ENCODE measurements at regions not wholly inside any gene's neighbourhood (a gene's known extent, or its start where the extent isn't known, plus 50 kb on each side); places are given as distances from the start of the nearest gene placed in this dataset.

GRCh38 chr14:37936971-37937370 lies 270.7 kb upstream of the SSTR1 start:
- H3K36me3 Mint-ChIP-seq (ENCODE audit: low read depth): no peaks in the 10 kb centered on the region
- WGBS, 2 experiments (ENCODE audit: insufficient coverage in 1 of 2, insufficient read length in 1 of 2): 83 to 91% methylated on average over 1 to 2 of the region's 2 CpGs
- Histone ChIP-seq H3K36me3 (ENCODE audit: control insufficient read depth, insufficient read depth, low read length) (no peaks in the 10 kb centered on the region), H3K4me3 (ENCODE audit: low read length) (no peak overlapping the region), H3K9me3 (ENCODE audit: control insufficient read depth, low read length) (no peaks in the 10 kb centered on the region), H3K27me3 (ENCODE audit: control insufficient read depth, insufficient read depth, low read length, poor library complexity, severe bottlenecking) (no peaks in the 10 kb centered on the region), H3K27ac (ENCODE audit: low read depth, low read length) (no peak overlapping the region), H3K9ac (ENCODE audit: extremely low read depth, low read length, poor library complexity, severe bottlenecking) (no peak overlapping the region), H3K4me1 (ENCODE audit: control insufficient read depth, insufficient read depth, low read length) (peaks cover 9% of the 10 kb centered on the region)
- peaks cover 9% of the 10 kb centered on the region for H3K27me3 Mint-ChIP-seq (ENCODE audit: insufficient read depth)
- no peaks in the 10 kb centered on the region for H3K9me3 Mint-ChIP-seq
- no peak for DNase-seq
- H3K4me1 Mint-ChIP-seq: peaks cover 32% of the 10 kb centered on the region
- no peak overlapping the region for H3K27ac Mint-ChIP-seq
- no peak overlapping the region for H3K4me3 Mint-ChIP-seq
- TF ChIP-seq, protein P1, sequence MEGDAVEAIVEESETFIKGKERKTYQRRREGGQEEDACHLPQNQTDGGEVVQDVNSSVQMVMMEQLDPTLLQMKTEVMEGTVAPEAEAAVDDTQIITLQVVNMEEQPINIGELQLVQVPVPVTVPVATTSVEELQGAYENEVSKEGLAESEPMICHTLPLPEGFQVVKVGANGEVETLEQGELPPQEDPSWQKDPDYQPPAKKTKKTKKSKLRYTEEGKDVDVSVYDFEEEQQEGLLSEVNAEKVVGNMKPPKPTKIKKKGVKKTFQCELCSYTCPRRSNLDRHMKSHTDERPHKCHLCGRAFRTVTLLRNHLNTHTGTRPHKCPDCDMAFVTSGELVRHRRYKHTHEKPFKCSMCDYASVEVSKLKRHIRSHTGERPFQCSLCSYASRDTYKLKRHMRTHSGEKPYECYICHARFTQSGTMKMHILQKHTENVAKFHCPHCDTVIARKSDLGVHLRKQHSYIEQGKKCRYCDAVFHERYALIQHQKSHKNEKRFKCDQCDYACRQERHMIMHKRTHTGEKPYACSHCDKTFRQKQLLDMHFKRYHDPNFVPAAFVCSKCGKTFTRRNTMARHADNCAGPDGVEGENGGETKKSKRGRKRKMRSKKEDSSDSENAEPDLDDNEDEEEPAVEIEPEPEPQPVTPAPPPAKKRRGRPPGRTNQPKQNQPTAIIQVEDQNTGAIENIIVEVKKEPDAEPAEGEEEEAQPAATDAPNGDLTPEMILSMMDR (conservative IDR thresholded peaks at IDR 0.05): no peak

GRCh38 chr14:37939442-37940028 lies 268.2 kb upstream of the SSTR1 start:
- Mint-ChIP-seq H3K4me3 (no peak overlapping the region), H3K9me3 (peaks cover 12% of the 10 kb centered on the region), H3K36me3 (ENCODE audit: low read depth) (no peaks in the 10 kb centered on the region), H3K27me3 (ENCODE audit: insufficient read depth) (no peaks in the 10 kb centered on the region), H3K27ac (no peak overlapping the region), H3K4me1 (peaks cover 16% of the 10 kb centered on the region)
- DNase-seq: no peak
- Histone ChIP-seq H3K9me3 (ENCODE audit: control insufficient read depth, low read length) (peaks cover 10% of the 10 kb centered on the region), H3K4me1 (ENCODE audit: control insufficient read depth, insufficient read depth, low read length) (peaks cover 9% of the 10 kb centered on the region), H3K9ac (ENCODE audit: extremely low read depth, low read length, poor library complexity, severe bottlenecking) (no peak overlapping the region), H3K36me3 (ENCODE audit: control insufficient read depth, insufficient read depth, low read length) (no peaks in the 10 kb centered on the region), H3K27me3 (ENCODE audit: control insufficient read depth, insufficient read depth, low read length, poor library complexity, severe bottlenecking) (no peaks in the 10 kb centered on the region), H3K4me3 (ENCODE audit: low read length) (no peak overlapping the region), H3K27ac (ENCODE audit: low read depth, low read length) (no peak overlapping the region)
- TF ChIP-seq, protein P1 (conservative IDR thresholded peaks at IDR 0.05): no peak
- 93 to 100% methylated on average over 5 to 6 of the region's 6 CpGs for WGBS, 2 experiments (ENCODE audit: insufficient coverage in 1 of 2, insufficient read length in 1 of 2)

GRCh38 chr14:37945959-37946358 lies 261.7 kb upstream of the SSTR1 start:
- no peaks in the 10 kb centered on the region for H3K27me3 Mint-ChIP-seq (ENCODE audit: insufficient read depth)
- 96% methylated on average over 3 of the region's 3 CpGs; no CpG with 5 or more reads in 1 of the 2 experiments for WGBS, 2 experiments (ENCODE audit: insufficient coverage in 1 of 2, insufficient read length in 1 of 2)
- peaks cover 55% of the 10 kb centered on the region for H3K9me3 ChIP-seq (ENCODE audit: control insufficient read depth, low read length)
- H3K4me3 ChIP-seq (ENCODE audit: low read length): no peak overlapping the region
- no peaks in the 10 kb centered on the region for H3K27me3 ChIP-seq (ENCODE audit: control insufficient read depth, insufficient read depth, low read length, poor library complexity, severe bottlenecking)
- no peak overlapping the region for H3K9ac ChIP-seq (ENCODE audit: extremely low read depth, low read length, poor library complexity, severe bottlenecking)
- peaks cover 5% of the 10 kb centered on the region for H3K4me1 Mint-ChIP-seq
- no peak overlapping the region for H3K27ac ChIP-seq (ENCODE audit: low read depth, low read length)
- peaks cover 3% of the 10 kb centered on the region for H3K4me1 ChIP-seq (ENCODE audit: control insufficient read depth, insufficient read depth, low read length)
- no peak overlapping the region for H3K4me3 Mint-ChIP-seq
- no peak overlapping the region for H3K27ac Mint-ChIP-seq
- DNase-seq: no peak
- TF ChIP-seq, protein P1 (conservative IDR thresholded peaks at IDR 0.05): no peak
- peaks cover 2% of the 10 kb centered on the region for H3K36me3 Mint-ChIP-seq (ENCODE audit: low read depth)
- H3K9me3 Mint-ChIP-seq: peaks cover 64% of the 10 kb centered on the region
- no peaks in the 10 kb centered on the region for H3K36me3 ChIP-seq (ENCODE audit: control insufficient read depth, insufficient read depth, low read length)
